GM21390 (cell line): ENCODE measurements at regions not wholly inside any gene's neighbourhood (a gene's known extent, or its start where the extent isn't known, plus 50 kb on each side); places are given as distances from the start of the nearest gene placed in this dataset.
"Not testable (repeated sequence)": the region's sequence is repeated elsewhere in the genome, so short reads cannot be mapped to it uniquely, and the experiment has no call there.

Experiments used
- ATAC-seq: cut with Tn5 transposase; IDR thresholded peaks from one replicate; pipeline ENCODE4 v1.9.1; 2021; ENCODE audit not compliant: unreplicated experiment

GRCh38 chr10:33071857-33072256 is 113.8 kb upstream of the ITGB1 start:
- ATAC-seq: no peak

- ATAC-seq: no peak
These were observed 112.1 kb upstream of the ITGB1 start for GRCh38 chr10:33070101-33070500.

- no peak for ATAC-seq
These were observed 109.9 kb upstream of the ITGB1 start for GRCh38 chr10:33067917-33068316.

GRCh38 chr10:33067481-33067880 is 109.5 kb upstream of the ITGB1 start:
- no peak for ATAC-seq

- no peak for ATAC-seq
These were observed 108.7 kb upstream of the ITGB1 start for GRCh38 chr10:33066558-33067236.

GRCh38 chr10:33065111-33065510 is 107.1 kb upstream of the ITGB1 start:
- no peak for ATAC-seq

GRCh38 chr10:33064706-33065105 is 106.7 kb upstream of the ITGB1 start:
- no peak for ATAC-seq

GRCh38 chr10:33057620-33058019 is 99.6 kb upstream of the ITGB1 start:
- no peak for ATAC-seq

GRCh38 chr10:33056828-33057596 is 99.0 kb upstream of the ITGB1 start:
- ATAC-seq: no peak

GRCh38 chr10:33055625-33056024 is 97.6 kb upstream of the ITGB1 start:
- ATAC-seq: no peak

- ATAC-seq: no peak
These were observed 95.1 kb upstream of the ITGB1 start for GRCh38 chr10:33052915-33053810.

- no peak for ATAC-seq
These were observed 94.3 kb upstream of the ITGB1 start for GRCh38 chr10:33052263-33052875.

- not testable (repeated sequence) for ATAC-seq
These were observed 92.2 kb upstream of the ITGB1 start for GRCh38 chr10:33049963-33050920.

- no peak for ATAC-seq
These were observed 90.2 kb upstream of the ITGB1 start for GRCh38 chr10:33048223-33048622.

GRCh38 chr10:33047655-33048054 is 89.6 kb upstream of the ITGB1 start:
- no peak for ATAC-seq

- ATAC-seq: no peak
These were observed 88.8 kb upstream of the ITGB1 start for GRCh38 chr10:33046792-33047191.

GRCh38 chr10:33045421-33045820 is 87.4 kb upstream of the ITGB1 start:
- no peak for ATAC-seq

- ATAC-seq: no peak
These were observed 84.5 kb upstream of the ITGB1 start for GRCh38 chr10:33042565-33042964.

GRCh38 chr10:33041783-33042437 is 83.9 kb upstream of the ITGB1 start:
- no peak for ATAC-seq
